A673 (cell line): ENCODE measurements at regions not wholly inside any gene's neighbourhood (a gene's known extent, or its start where the extent isn't known, plus 50 kb on each side); places are given as distances from the start of the nearest gene placed in this dataset.

Experiments used
- CTCF ChIP-seq: fragments of 300-800, 200-600 bp; sonication (generic); conservative IDR thresholded peaks from 2 replicates; pipeline ENCODE4 v1.5.1; 2017; ENCODE audit warnings: low read depth, mild to moderate bottlenecking, antibody characterized with exemption, low read length, moderate library complexity, mixed read lengths
- EZH2 ChIP-seq: fragments of 200-600 bp; sonication (generic); IDR thresholded peaks from 2 replicates; pipeline ENCODE4 v1.6.1; 2017; ENCODE audit warnings: borderline replicate concordance, low read depth, mild to moderate bottlenecking, mixed read lengths, antibody characterized with exemption, low read length; ENCODE audit not compliant: poor library complexity, severe bottlenecking

GRCh38 chr5:33046091-33046490 lies 335.0 kb downstream of the NPR3 start:
- TF ChIP-seq CTCF (no peak), EZH2 (no peak)
